ENCODE measurements at regions not wholly inside any gene's neighbourhood (a gene's known extent, or its start where the extent isn't known, plus 50 kb on each side); places are given as distances from the start of the nearest gene placed in this dataset.

GRCh38 chr7:32155712-32156111 is 85.5 kb upstream of the PDE1C start:
- no peaks in the 10 kb centered on the region for H3K27me3 ChIP-seq (ENCODE audit: control insufficient read depth, insufficient read depth, low read length)
- intact Hi-C loops (cut with DNase I) = no loop called here
- no peaks in the 10 kb centered on the region for H3K4me1 ChIP-seq (ENCODE audit: control insufficient read depth in 2 of 3, insufficient read depth in 2 of 3, low read depth in 1 of 3, low read length in 3 of 3)
- H3K9me3 ChIP-seq (ENCODE audit: control insufficient read depth in 2 of 3, insufficient read depth in 1 of 3, low read length in 3 of 3) = no peaks in the 10 kb centered on the region
- H3K27ac ChIP-seq (ENCODE audit: low read depth in 2 of 2, low read length in 2 of 2) = no peak overlapping the region
- H3K36me3 ChIP-seq (ENCODE audit: control insufficient read depth in 2 of 3, insufficient read depth in 3 of 3, low read length in 3 of 3) = no peaks in the 10 kb centered on the region
- TF ChIP-seq CTCF (IDR thresholded peaks at IDR 0.05; ENCODE audit: borderline replicate concordance, extremely low read depth, insufficient read depth) = no peak
- no peak overlapping the region for H3K9ac ChIP-seq (ENCODE audit: low read length in 3 of 3)
- DNase-seq = no peak
- no peak overlapping the region for H3K4me3 ChIP-seq (ENCODE audit: low read length in 3 of 3)
- FAIRE-seq = no peak

GRCh38 chr7:32154797-32155196 is 84.6 kb upstream of the PDE1C start:
- no peaks in the 10 kb centered on the region for H3K36me3 ChIP-seq (ENCODE audit: control insufficient read depth in 2 of 3, insufficient read depth in 3 of 3, low read length in 3 of 3)
- DNase-seq (no peak), FAIRE-seq (no peak)
- H3K9ac ChIP-seq (ENCODE audit: low read length in 3 of 3) = no peak overlapping the region
- H3K4me1 ChIP-seq (ENCODE audit: control insufficient read depth in 2 of 3, insufficient read depth in 2 of 3, low read depth in 1 of 3, low read length in 3 of 3) = no peaks in the 10 kb centered on the region
- no peaks in the 10 kb centered on the region for H3K9me3 ChIP-seq (ENCODE audit: control insufficient read depth in 2 of 3, insufficient read depth in 1 of 3, low read length in 3 of 3)
- H3K27ac ChIP-seq (ENCODE audit: low read depth in 2 of 2, low read length in 2 of 2) = no peak overlapping the region
- H3K4me3 ChIP-seq (ENCODE audit: low read length in 3 of 3) = no peak overlapping the region
- TF ChIP-seq CTCF (IDR thresholded peaks at IDR 0.05; ENCODE audit: borderline replicate concordance, extremely low read depth, insufficient read depth) = no peak
- intact Hi-C loops (cut with DNase I) = no loop called here
- no peaks in the 10 kb centered on the region for H3K27me3 ChIP-seq (ENCODE audit: control insufficient read depth, insufficient read depth, low read length)

- DNase-seq (no peak), FAIRE-seq (no peak)
- no peaks in the 10 kb centered on the region for H3K9me3 ChIP-seq (ENCODE audit: control insufficient read depth in 2 of 3, insufficient read depth in 1 of 3, low read length in 3 of 3)
- TF ChIP-seq CTCF (IDR thresholded peaks at IDR 0.05; ENCODE audit: borderline replicate concordance, extremely low read depth, insufficient read depth) = no peak
- H3K27me3 ChIP-seq (ENCODE audit: control insufficient read depth, insufficient read depth, low read length) = no peaks in the 10 kb centered on the region
- no peaks in the 10 kb centered on the region for H3K4me1 ChIP-seq (ENCODE audit: control insufficient read depth in 2 of 3, insufficient read depth in 2 of 3, low read depth in 1 of 3, low read length in 3 of 3)
- intact Hi-C loops (cut with DNase I) = no loop called here
- no peak overlapping the region for H3K9ac ChIP-seq (ENCODE audit: low read length in 3 of 3)
- H3K36me3 ChIP-seq (ENCODE audit: control insufficient read depth in 2 of 3, insufficient read depth in 3 of 3, low read length in 3 of 3) = no peaks in the 10 kb centered on the region
- H3K4me3 ChIP-seq (ENCODE audit: low read length in 3 of 3) = no peak overlapping the region
- no peak overlapping the region for H3K27ac ChIP-seq (ENCODE audit: low read depth in 2 of 2, low read length in 2 of 2)
These were observed 82.8 kb upstream of the PDE1C start for GRCh38 chr7:32153006-32153405.

- Histone ChIP-seq H3K4me3 (ENCODE audit: low read length in 3 of 3) (no peak overlapping the region), H3K27ac (ENCODE audit: low read depth in 2 of 2, low read length in 2 of 2) (no peak overlapping the region), H3K4me1 (ENCODE audit: control insufficient read depth in 2 of 3, insufficient read depth in 2 of 3, low read depth in 1 of 3, low read length in 3 of 3) (no peaks in the 10 kb centered on the region), H3K9ac (ENCODE audit: low read length in 3 of 3) (no peak overlapping the region), H3K36me3 (ENCODE audit: control insufficient read depth in 2 of 3, insufficient read depth in 3 of 3, low read length in 3 of 3) (no peaks in the 10 kb centered on the region), H3K9me3 (ENCODE audit: control insufficient read depth in 2 of 3, insufficient read depth in 1 of 3, low read length in 3 of 3) (no peaks in the 10 kb centered on the region), H3K27me3 (ENCODE audit: control insufficient read depth, insufficient read depth, low read length) (no peaks in the 10 kb centered on the region)
- FAIRE-seq (no peak), DNase-seq (no peak)
- no peak for TF ChIP-seq CTCF (IDR thresholded peaks at IDR 0.05; ENCODE audit: borderline replicate concordance, extremely low read depth, insufficient read depth)
- intact Hi-C loops (cut with DNase I) = no loop called here
These were observed 82.4 kb upstream of the PDE1C start for GRCh38 chr7:32152576-32152975.
